ENCODE measurements at regions not wholly inside any gene's neighbourhood (a gene's known extent, or its start where the extent isn't known, plus 50 kb on each side); places are given as distances from the start of the nearest gene placed in this dataset.
"Not testable (repeated sequence)": the region's sequence is repeated elsewhere in the genome, so short reads cannot be mapped to it uniquely, and the experiment has no call there.

GRCh38 chr4:140227286-140227685 is 73.3 kb upstream of the MAML3 start:
- 95% methylated on average over 1 of the region's 1 CpG for WGBS
- H3K36me3 ChIP-seq: no peaks in the 10 kb centered on the region
- H3K27me3 ChIP-seq: no peaks in the 10 kb centered on the region
- H3K4me1 ChIP-seq: no peaks in the 10 kb centered on the region
- H3K4me3 ChIP-seq: no peak overlapping the region
- no peak overlapping the region for H3K27ac ChIP-seq
- TF ChIP-seq EP300 (IDR thresholded peaks at IDR 0.05) (no peak), CTCF (IDR thresholded peaks at IDR 0.05) (no peak), POLR2A (IDR thresholded peaks at IDR 0.05) (no peak), POLR2AphosphoS5 (IDR thresholded peaks at IDR 0.05) (no peak)
- H3K9me3 ChIP-seq: no peaks in the 10 kb centered on the region
- DNase-seq (ENCODE audit: low spot score in 2 of 2): no peak

GRCh38 chr4:140223056-140223810 is 69.2 kb upstream of the MAML3 start:
- no peaks in the 10 kb centered on the region for H3K36me3 ChIP-seq
- no peak overlapping the region for H3K27ac ChIP-seq
- no peaks in the 10 kb centered on the region for H3K4me1 ChIP-seq
- 75% methylated on average over 8 of the region's 8 CpGs for whole genome bisulfite sequencing
- no peaks in the 10 kb centered on the region for H3K27me3 ChIP-seq
- no peak for TF ChIP-seq POLR2AphosphoS5 (IDR thresholded peaks at IDR 0.05)
- TF ChIP-seq POLR2A (IDR thresholded peaks at IDR 0.05): no peak
- no peak for TF ChIP-seq CTCF (IDR thresholded peaks at IDR 0.05)
- TF ChIP-seq EP300 (IDR thresholded peaks at IDR 0.05): no peak
- H3K9me3 ChIP-seq: no peaks in the 10 kb centered on the region
- no peak overlapping the region for H3K4me3 ChIP-seq
- DNase-seq (ENCODE audit: low spot score in 2 of 2): no peak

- H3K36me3 ChIP-seq: no peaks in the 10 kb centered on the region
- H3K27ac ChIP-seq: no peak overlapping the region
- no peaks in the 10 kb centered on the region for H3K9me3 ChIP-seq
- TF ChIP-seq EP300 (IDR thresholded peaks at IDR 0.05) (no peak), CTCF (IDR thresholded peaks at IDR 0.05) (no peak), POLR2A (IDR thresholded peaks at IDR 0.05) (no peak), POLR2AphosphoS5 (IDR thresholded peaks at IDR 0.05) (no peak)
- no peaks in the 10 kb centered on the region for H3K27me3 ChIP-seq
- no peak for DNase-seq (ENCODE audit: low spot score in 2 of 2)
- H3K4me1 ChIP-seq: no peaks in the 10 kb centered on the region
- no peak overlapping the region for H3K4me3 ChIP-seq
Measured at GRCh38 chr4:140222171-140222570, 68.2 kb upstream of the MAML3 start.

- no peaks in the 10 kb centered on the region for H3K4me1 ChIP-seq
- 58% methylated on average over 2 of the region's 2 CpGs for whole genome bisulfite sequencing
Measured at GRCh38 chr4:140220058-140220457, 66.1 kb upstream of the MAML3 start.

GRCh38 chr4:140219567-140219966 is 65.6 kb upstream of the MAML3 start:
- no peak for DNase-seq (ENCODE audit: low spot score in 2 of 2)
- no peak overlapping the region for H3K27ac ChIP-seq
- no peaks in the 10 kb centered on the region for H3K4me1 ChIP-seq
- H3K9me3 ChIP-seq: no peaks in the 10 kb centered on the region
- TF ChIP-seq POLR2AphosphoS5 (IDR thresholded peaks at IDR 0.05): no peak
- TF ChIP-seq EP300 (IDR thresholded peaks at IDR 0.05): no peak
- no peak for TF ChIP-seq CTCF (IDR thresholded peaks at IDR 0.05)
- TF ChIP-seq POLR2A (IDR thresholded peaks at IDR 0.05): no peak
- H3K4me3 ChIP-seq: no peak overlapping the region
- H3K27me3 ChIP-seq: no peaks in the 10 kb centered on the region
- 56% methylated on average over 2 of the region's 2 CpGs for WGBS
- no peaks in the 10 kb centered on the region for H3K36me3 ChIP-seq

More at GRCh38 chr4:140220058-140220457, 66.1 kb upstream of the MAML3 start:
- Histone ChIP-seq H3K27me3 (no peaks in the 10 kb centered on the region), H3K9me3 (no peaks in the 10 kb centered on the region), H3K4me3 (no peak overlapping the region), H3K36me3 (no peaks in the 10 kb centered on the region), H3K27ac (no peak overlapping the region)
- TF ChIP-seq CTCF (IDR thresholded peaks at IDR 0.05): no peak
- DNase-seq (ENCODE audit: low spot score in 2 of 2): no peak

- H3K4me1 ChIP-seq; H3K4me3 ChIP-seq; DNase-seq (ENCODE audit: low spot score in 2 of 2); H3K36me3 ChIP-seq; H3K9me3 ChIP-seq; H3K27me3 ChIP-seq; H3K27ac ChIP-seq: not testable (repeated sequence)
- WGBS: 96% methylated on average over 5 of the region's 5 CpGs
Measured at GRCh38 chr4:140219070-140219469, 65.1 kb upstream of the MAML3 start.
